ENCODE measurements at regions not wholly inside any gene's neighbourhood (a gene's known extent, or its start where the extent isn't known, plus 50 kb on each side); places are given as distances from the start of the nearest gene placed in this dataset.
"Not testable (repeated sequence)": the region's sequence is repeated elsewhere in the genome, so short reads cannot be mapped to it uniquely, and the experiment has no call there.

GRCh38 chr7:152512706-152513105, 76.9 kb upstream of the KMT2C start:
- intact Hi-C loops (cut with DNase I): no loop called here
- DNase-seq (ENCODE audit: low spot score) (no peak), ATAC-seq (no peak)

DNA sequence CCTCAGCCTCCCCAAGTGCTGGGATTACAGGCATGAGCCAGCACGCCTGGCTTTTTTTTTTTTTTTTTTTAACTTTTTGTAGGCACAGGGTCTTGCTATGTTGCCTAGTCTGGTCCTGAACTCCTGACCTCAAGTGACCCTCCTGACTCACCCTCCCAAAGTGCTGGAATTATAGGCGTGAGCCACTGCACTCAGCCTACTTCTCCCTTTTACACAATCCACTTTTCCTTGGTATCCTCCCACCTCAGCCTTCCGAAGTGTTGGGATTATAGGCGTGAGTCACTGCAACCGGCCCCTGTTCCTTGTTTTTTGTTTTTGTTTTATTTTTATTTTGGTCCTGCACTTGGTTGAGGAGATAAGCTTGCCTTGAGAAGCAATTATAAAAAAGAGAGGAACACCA, 75.9 kb upstream of the KMT2C start:
- ATAC-seq: no peak
- intact Hi-C loops (cut with DNase I): no loop called here
- no peak for DNase-seq (ENCODE audit: low spot score)

GRCh38 chr7:152508701-152509100, 72.9 kb upstream of the KMT2C start:
- intact Hi-C loops (cut with DNase I): no loop called here
- DNase-seq (ENCODE audit: low spot score) (no peak), ATAC-seq (no peak)

DNA sequence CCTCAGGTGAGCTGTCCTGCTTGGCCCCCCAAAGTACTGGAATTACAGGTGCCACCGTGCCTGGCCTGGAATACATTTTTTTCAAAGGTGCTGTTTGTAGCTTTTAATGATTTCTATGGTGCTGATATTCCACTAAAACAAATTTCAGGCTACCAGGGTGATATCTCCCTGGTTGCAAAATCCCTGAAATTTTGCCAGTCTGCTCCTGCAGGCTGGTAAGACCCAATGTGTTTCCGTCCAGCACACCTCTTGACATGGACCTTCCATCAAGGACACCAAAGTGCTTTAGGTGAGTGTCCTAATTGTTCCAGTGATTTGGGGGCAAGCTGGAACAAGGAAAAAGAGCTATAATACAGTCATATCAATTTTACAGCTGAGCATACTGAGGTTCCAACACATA, 69.8 kb upstream of the KMT2C start:
- intact Hi-C loops (cut with DNase I): no loop called here
- ATAC-seq (no peak), DNase-seq (ENCODE audit: low spot score) (no peak)

- ATAC-seq: no peak
- no peak for DNase-seq (ENCODE audit: low spot score)
- intact Hi-C loops (cut with DNase I): no loop called here
Observed at GRCh38 chr7:152504816-152505215, 69.0 kb upstream of the KMT2C start.

DNA sequence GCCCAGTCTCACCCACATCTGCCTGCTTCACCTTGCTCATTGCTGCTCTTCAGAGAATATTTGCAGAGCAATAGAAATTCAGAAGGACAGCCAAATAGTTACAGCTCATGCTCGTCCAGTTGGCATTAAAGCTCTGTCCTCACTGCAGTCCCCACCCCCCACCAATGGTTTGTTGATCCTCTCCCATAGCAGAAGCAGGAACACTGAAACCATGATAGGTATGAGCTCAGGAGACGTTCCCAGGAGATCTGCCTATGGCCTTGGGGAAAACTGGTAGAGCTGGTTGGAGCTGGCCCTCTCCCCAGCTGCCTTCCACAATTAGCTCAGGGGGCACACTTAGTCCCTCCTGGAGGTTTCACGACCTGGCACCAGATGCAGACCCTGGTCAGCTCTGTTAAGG, 68.6 kb upstream of the KMT2C start:
- intact Hi-C loops (cut with DNase I): no loop called here
- ATAC-seq (no peak), DNase-seq (ENCODE audit: low spot score) (no peak)

- ATAC-seq: no peak
- no peak for DNase-seq (ENCODE audit: low spot score)
- intact Hi-C loops (cut with DNase I): no loop called here
Observed at GRCh38 chr7:152502813-152503790, 67.3 kb upstream of the KMT2C start.

DNA sequence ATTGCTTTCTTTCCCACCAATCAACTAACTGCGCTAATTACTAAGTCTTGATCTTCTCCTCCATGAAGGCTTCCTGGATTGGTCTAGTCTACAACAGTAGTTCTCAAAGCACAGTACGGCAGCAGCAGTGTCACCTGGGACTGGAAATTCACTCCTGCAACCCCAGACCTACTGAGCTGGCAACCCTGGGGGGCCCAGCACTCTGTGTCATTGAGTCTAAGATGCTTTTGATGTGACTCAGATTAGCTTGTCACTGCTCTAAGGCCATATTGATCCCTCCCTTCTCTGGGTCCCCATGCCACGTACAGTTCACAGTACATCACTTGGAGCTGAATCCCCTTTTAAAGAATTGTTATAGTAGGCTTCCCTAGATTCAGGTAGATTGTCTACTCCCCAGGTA, 65.7 kb upstream of the KMT2C start:
- intact Hi-C loops (cut with DNase I): no loop called here
- no peak for DNase-seq (ENCODE audit: low spot score)
- no peak for ATAC-seq

DNA sequence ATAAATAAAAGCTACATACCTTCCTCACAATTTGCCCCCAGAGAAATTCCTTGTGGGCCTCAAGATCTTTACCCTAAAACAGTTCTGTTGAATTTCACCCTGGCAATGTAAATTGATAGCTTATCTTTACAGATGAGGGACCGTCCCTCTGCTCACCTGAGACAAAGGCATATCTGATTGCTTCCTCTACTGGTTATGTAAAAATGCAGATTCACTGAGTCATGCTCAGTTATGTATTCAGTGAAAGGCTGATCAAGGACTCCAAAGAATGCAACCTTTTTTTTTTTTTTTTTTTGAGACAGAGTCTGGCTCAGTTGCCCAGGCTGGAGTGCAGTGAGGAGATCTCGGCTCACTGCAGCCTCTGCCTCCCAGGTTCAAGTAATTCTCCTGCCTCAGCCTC, 64.2 kb upstream of the KMT2C start:
- ATAC-seq; intact Hi-C loops (cut with DNase I); DNase-seq (ENCODE audit: low spot score): not testable (repeated sequence)

GRCh38 chr7:152495867-152496266, 60.1 kb upstream of the KMT2C start:
- intact Hi-C loops (cut with DNase I): no loop called here
- DNase-seq (ENCODE audit: low spot score) (no peak), ATAC-seq (no peak)

GRCh38 chr7:152492952-152493351, 57.1 kb upstream of the KMT2C start:
- intact Hi-C loops (cut with DNase I): no loop called here
- no peak for ATAC-seq
- no peak for DNase-seq (ENCODE audit: low spot score)

DNA sequence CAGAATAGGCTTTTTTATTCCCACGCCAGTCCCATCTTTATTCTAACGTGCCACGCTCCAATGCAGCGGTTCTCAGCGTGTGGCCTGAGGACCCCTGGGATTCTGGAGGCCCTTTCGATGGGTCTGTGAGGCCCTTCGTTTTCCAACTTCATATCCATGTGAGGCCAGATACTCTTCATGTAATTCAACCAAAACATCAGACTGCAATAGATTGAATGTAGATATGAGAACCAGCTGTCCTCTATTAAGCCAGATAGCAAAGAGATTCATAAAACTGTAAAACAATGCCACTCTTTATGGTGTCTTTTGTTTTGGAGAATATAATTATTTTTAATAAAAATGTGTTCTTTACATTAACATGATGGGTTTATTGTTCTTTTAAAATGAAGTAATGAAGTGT, 53.2 kb upstream of the KMT2C start:
- no peak for ATAC-seq
- DNase-seq (ENCODE audit: low spot score): no peak
- intact Hi-C loops (cut with DNase I): no loop called here

DNA sequence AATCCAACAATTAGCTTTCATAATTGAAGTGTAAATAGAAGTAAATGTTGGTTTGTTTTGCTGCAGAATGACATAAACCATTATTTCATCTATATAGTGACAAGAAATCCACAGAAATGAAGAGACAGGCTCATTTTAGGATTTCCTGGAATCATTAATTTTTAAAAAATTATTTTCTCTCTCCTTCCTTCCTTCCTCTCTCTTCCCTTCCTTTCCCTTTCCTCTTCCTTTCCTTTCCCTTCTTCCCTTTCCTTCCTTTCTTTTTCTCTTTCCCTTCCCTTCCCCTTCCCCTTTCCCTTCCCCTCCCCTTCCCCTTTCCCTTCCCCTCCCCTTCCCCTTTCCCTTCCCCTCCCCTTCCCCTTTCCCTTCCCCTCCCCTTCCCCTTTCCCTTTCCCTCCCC, 51.2 kb upstream of the KMT2C start:
- DNase-seq (ENCODE audit: low spot score) (no peak), ATAC-seq (no peak)
- intact Hi-C loops (cut with DNase I): no loop called here

DNA sequence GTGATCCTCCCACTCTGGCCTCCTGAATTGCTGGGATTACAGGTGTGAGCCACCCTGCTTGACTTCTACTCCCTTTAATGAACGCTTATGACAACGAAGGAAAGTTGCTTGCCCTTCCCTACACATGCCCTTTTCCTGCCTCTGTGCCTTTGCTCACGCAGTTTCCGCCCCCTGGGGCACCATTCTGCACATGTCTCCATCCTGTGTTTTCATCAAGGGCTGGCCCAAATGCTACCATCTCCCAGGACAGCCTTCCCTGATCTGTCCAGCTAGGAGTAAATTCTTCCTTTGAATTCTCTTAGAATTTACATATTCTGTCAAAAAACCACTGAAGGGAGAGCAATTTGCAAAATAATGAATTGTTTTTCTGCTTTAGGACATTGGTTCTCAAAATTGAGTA, 50.0 kb upstream of the KMT2C start:
- intact Hi-C loops (cut with DNase I): no loop called here
- DNase-seq (ENCODE audit: low spot score) (no peak), ATAC-seq (no peak)
